Heart left ventricle (tissue), 16 donors: ENCODE measurements at regions not wholly inside any gene's neighbourhood (a gene's known extent, or its start where the extent isn't known, plus 50 kb on each side); places are given as distances from the start of the nearest gene placed in this dataset.

Experiments
- ATAC-seq, 4 donors: fragments of 200-7000 bp; cut with Tn5 transposase; one replicate each; pipeline ENCODE4 v1.9.1; 2020 to 2022; ENCODE audit warnings: moderate library complexity in 4 of 4, mild to moderate bottlenecking in 3 of 4, moderate number of reproducible peaks in 1 of 4
- DNase-seq, 5 donors: peaks; one replicate each; pipeline ENCODE4 v3.0.0-alpha.2; 2020
- H3K27ac ChIP-seq, 12 donors: fragments of 200-600 bp; sonication (generic) in 4 of 12; one replicate each; pipeline versions ENCODE4 v1.5.0 to v1.8.0; 2016 to 2022; ENCODE audit warnings: mild to moderate bottlenecking in 2 of 12
- H3K27me3 ChIP-seq, 9 donors: fragments of 200-600 bp; sonication (generic) in 2 of 9; one replicate each; pipeline versions ENCODE4 v1.5.1 to v1.8.0; 2016 to 2022; ENCODE audit warnings: mild to moderate bottlenecking in 3 of 9
- H3K36me3 ChIP-seq, 9 donors: fragments of 200-600 bp; sonication (generic) in 2 of 9; one replicate each; pipeline versions ENCODE4 v1.5.0 to v1.8.0; 2018 to 2022; ENCODE audit warnings: mild to moderate bottlenecking in 2 of 9
- H3K4me1 ChIP-seq, 12 donors: fragments of 200-600 bp; sonication (generic) in 4 of 12; one replicate each; pipeline versions ENCODE4 v1.5.0 to v1.8.0; 2016 to 2022; ENCODE audit warnings: mild to moderate bottlenecking in 3 of 12
- H3K4me3 ChIP-seq, 12 donors: fragments of 200-600 bp; sonication (generic) in 4 of 12; one replicate each; pipeline versions ENCODE4 v1.5.0 to v1.8.0; 2017 to 2022; ENCODE audit warnings: mild to moderate bottlenecking in 9 of 12, moderate library complexity in 4 of 12
- H3K9me3 ChIP-seq, 12 donors: fragments of 200-600 bp; sonication (generic) in 4 of 12; one replicate each; pipeline versions ENCODE4 v1.5.0 to v1.8.0; 2016 to 2022; ENCODE audit warnings: mild to moderate bottlenecking in 1 of 12
- POLR2A ChIP-seq, 2 donors: fragments of 450-650 bp; IDR thresholded peaks; one replicate each; pipeline ENCODE4 v1.6.1; 2017; ENCODE audit warnings: antibody characterized with exemption in 2 of 2, mild to moderate bottlenecking in 2 of 2, moderate library complexity in 2 of 2
- WGBS, 4 donors: extraction: QIAGEN DNeasy Blood & Tissue Kit in 2 of 4; methylation state at CpG; one replicate each; pipeline versions ENCODE4 v1.1.5 to v1.1.7; 2013 to 2018; 5-methylcytosine and 5-hydroxymethylcytosine counted together
- intact Hi-C, 10 donors: fragments of 100-400 bp; cut with DNase I; formaldehyde crosslinking; loops; one replicate each; pipeline versions ENCODE4 v1.11.1 to v1.14.2; 2022
- TF ChIP-seq, protein P1 (sequence below), 12 donors: fragments of 200-600 bp; sonication (generic) in 4 of 12; IDR thresholded peaks; one replicate each; pipeline versions ENCODE4 v1.5.0 to v1.8.0; 2018 to 2022; ENCODE audit warnings: antibody characterized with exemption in 12 of 12, mild to moderate bottlenecking in 5 of 12
- donor health status: ischemic (EF 13 %, LVEDD 7.1; RV severe dilation, severe dysfunction).
- donor health status: healthy with polysubstance abuse.
- donor health status: DM: no; HTN: yes; CAD: no.
- donor health status: DM: no; HTN: no; CAD: no.
- donor health status: ischemic (EF 25% LVEDD 6.9; RV normal size, moderate dysfunction).
- donor health status: ischemic (EF 25% LVEDD 5.7; RV mildly dilated, moderate dysfunction).
- donor health status: healthy.
- donor health status: DM: yes; HTN: yes; CAD: no.
- donor health status: ischemic (EF 35%, LVEDD 5.7; RV mildly dilated, moderate dysfunction).
- donor health status: nonischemic (EF 11% LVEDD 7.7; RV severe dilation, severe dysfunction).
- donor health status: DM: yes; HTN: yes; CAD: no.
- donor health status: PGD.
- donor health status: ischemic (EF 29% LVEDD 5.4; RV normal size, mild dysfunction).
- donor health status: nonischemic (EF 23%, LVEDD 6.1; RV moderate dilation, normal function).

DNA sequence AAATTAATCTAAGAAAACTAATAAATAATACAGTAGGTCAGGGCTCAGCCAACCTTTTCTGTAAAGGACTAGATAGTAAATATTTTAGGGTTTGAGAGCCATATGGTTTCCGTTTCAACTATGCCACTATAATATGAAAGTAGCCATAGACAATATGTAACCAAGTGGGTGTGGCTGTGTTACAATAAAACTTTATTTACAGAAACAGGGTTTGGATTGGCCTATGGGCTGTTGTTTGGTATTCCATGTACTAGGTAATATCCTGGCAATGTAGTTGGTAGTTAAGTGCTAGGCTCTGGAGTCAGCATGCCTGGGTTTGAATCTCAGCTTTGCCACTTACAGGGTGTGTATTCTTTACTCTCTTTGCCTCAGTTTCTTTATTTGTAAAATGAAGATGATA lies 156.5 kb upstream of the RPH3A start:
- H3K9me3 ChIP-seq: peaks cover 0 to 4% (median 0%) of the 10 kb centered on the region in 12 donors
- 88 to 96% (median 90%) methylated on average over 1 of the region's 1 CpG for WGBS, 4 donors
- intact Hi-C loops: no loop called here
- no peaks in the 10 kb centered on the region for H3K36me3 ChIP-seq
- TF ChIP-seq POLR2A (IDR thresholded peaks at IDR 0.05): no peak
- TF ChIP-seq, protein P1, sequence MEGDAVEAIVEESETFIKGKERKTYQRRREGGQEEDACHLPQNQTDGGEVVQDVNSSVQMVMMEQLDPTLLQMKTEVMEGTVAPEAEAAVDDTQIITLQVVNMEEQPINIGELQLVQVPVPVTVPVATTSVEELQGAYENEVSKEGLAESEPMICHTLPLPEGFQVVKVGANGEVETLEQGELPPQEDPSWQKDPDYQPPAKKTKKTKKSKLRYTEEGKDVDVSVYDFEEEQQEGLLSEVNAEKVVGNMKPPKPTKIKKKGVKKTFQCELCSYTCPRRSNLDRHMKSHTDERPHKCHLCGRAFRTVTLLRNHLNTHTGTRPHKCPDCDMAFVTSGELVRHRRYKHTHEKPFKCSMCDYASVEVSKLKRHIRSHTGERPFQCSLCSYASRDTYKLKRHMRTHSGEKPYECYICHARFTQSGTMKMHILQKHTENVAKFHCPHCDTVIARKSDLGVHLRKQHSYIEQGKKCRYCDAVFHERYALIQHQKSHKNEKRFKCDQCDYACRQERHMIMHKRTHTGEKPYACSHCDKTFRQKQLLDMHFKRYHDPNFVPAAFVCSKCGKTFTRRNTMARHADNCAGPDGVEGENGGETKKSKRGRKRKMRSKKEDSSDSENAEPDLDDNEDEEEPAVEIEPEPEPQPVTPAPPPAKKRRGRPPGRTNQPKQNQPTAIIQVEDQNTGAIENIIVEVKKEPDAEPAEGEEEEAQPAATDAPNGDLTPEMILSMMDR (IDR thresholded peaks at IDR 0.05): no peak
- H3K4me1 ChIP-seq: no peaks in the 10 kb centered on the region
- H3K4me3 ChIP-seq: no peak overlapping the region
- DNase-seq: no peak
- peaks cover 0 to 17% (median 3%) of the 10 kb centered on the region in 9 donors for H3K27me3 ChIP-seq
- no peak for ATAC-seq
- no peak overlapping the region for H3K27ac ChIP-seq

DNA sequence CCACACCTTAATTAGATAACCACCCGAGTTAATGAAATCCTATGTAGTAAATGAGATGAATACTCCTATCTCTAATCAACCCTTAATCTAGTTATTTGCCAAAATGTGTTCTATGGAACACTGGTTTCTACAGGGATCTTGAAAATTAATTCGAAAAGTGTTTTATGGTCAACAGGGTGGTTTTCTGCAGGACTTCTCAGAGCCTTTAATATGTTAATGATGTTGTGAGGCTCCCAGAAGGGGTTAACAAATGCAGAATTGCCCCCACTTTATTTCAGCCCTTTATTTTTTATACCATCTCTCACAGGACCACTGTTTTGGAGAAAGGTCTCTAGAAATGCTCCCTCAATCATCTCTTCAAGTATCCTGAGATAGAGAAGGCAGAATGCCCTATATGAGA lies 153.1 kb upstream of the RPH3A start:
- Histone ChIP-seq H3K36me3 (no peaks in the 10 kb centered on the region), H3K4me3 (no peak overlapping the region), H3K27me3 (peaks cover 0 to 17% (median 7%) of the 10 kb centered on the region in 9 donors), H3K9me3 (peaks cover 0 to 4% (median 0%) of the 10 kb centered on the region in 12 donors), H3K27ac (no peak overlapping the region), H3K4me1 (no peaks in the 10 kb centered on the region)
- no peak for DNase-seq
- TF ChIP-seq POLR2A (IDR thresholded peaks at IDR 0.05): no peak
- TF ChIP-seq, protein P1 (IDR thresholded peaks at IDR 0.05): no peak
- WGBS, 4 donors: 64 to 72% (median 66%) methylated on average over 2 of the region's 2 CpGs
- no peak for ATAC-seq
- intact Hi-C loops: no loop called here

GRCh38 chr12:112645586-112645985 lies 146.0 kb upstream of the RPH3A start:
- no peak overlapping the region for H3K4me3 ChIP-seq
- intact Hi-C loops: no loop called here
- peaks cover 0 to 10% (median 0%) of the 10 kb centered on the region in 12 donors for H3K9me3 ChIP-seq
- WGBS, 4 donors: 56 to 61% (median 59%) methylated on average over 7 of the region's 7 CpGs
- TF ChIP-seq, protein P1 (IDR thresholded peaks at IDR 0.05): no peak
- TF ChIP-seq POLR2A (IDR thresholded peaks at IDR 0.05): no peak
- H3K36me3 ChIP-seq: no peaks in the 10 kb centered on the region
- no peak for DNase-seq
- ATAC-seq: no peak
- H3K4me1 ChIP-seq: no peaks in the 10 kb centered on the region
- no peak overlapping the region for H3K27ac ChIP-seq
- peaks cover 0 to 7% (median 0%) of the 10 kb centered on the region in 9 donors for H3K27me3 ChIP-seq

GRCh38 chr12:112656141-112656540 lies 135.4 kb upstream of the RPH3A start:
- ATAC-seq (no peak), DNase-seq (no peak)
- TF ChIP-seq POLR2A (IDR thresholded peaks at IDR 0.05): no peak
- TF ChIP-seq, protein P1 (IDR thresholded peaks at IDR 0.05): no peak
- H3K4me3 ChIP-seq: no peak overlapping the region
- peaks cover 0 to 14% (median 0%) of the 10 kb centered on the region in 9 donors for H3K27me3 ChIP-seq
- no peak overlapping the region for H3K27ac ChIP-seq
- 69 to 88% (median 81%) methylated on average over 3 of the region's 3 CpGs for WGBS, 4 donors
- H3K4me1 ChIP-seq: no peaks in the 10 kb centered on the region
- intact Hi-C loops: no loop called here
- no peaks in the 10 kb centered on the region for H3K9me3 ChIP-seq
- no peaks in the 10 kb centered on the region for H3K36me3 ChIP-seq
